Caco-2 (cell line): ENCODE measurements at regions not wholly inside any gene's neighbourhood (a gene's known extent, or its start where the extent isn't known, plus 50 kb on each side); places are given as distances from the start of the nearest gene placed in this dataset.
"Not testable (repeated sequence)": the region's sequence is repeated elsewhere in the genome, so short reads cannot be mapped to it uniquely, and the experiment has no call there.

Source experiments
- BruUV-seq: library from RNA; stranded (reverse); fragments of 400-500 nt; replicated peaks from 2 replicates; lab custom pipeline; 2021; lab: Mats Ljungman, UMichigan
- CTCF ChIA-PET: fragments of 300-600 bp; sonication (Branson Sonifier 250); formaldehyde crosslinking; loops from one replicate; lab custom pipeline; 2022; ENCODE audit warnings: antibody characterized with exemption; lab: Charles Lee
- POLR2A ChIA-PET: fragments of 300-600 bp; sonication (Branson Sonifier 250); formaldehyde crosslinking; loops from one replicate; lab custom pipeline; 2022; ENCODE audit warnings: antibody characterized with exemption; lab: Charles Lee
- DNase-seq, 2 experiments: peaks; one replicate each; pipeline versions ENCODE4 v3.0.0 to v3.0.0-alpha.2; 2020 to 2022
- H3K27me3 ChIP-seq: replicated peaks from 2 replicates; pipeline ENCODE4 v1.6.0; 2011; ENCODE audit warnings: low read length; ENCODE audit not compliant: control insufficient read depth, insufficient read depth
- H3K36me3 ChIP-seq: 2 replicates; pipeline ENCODE4 v1.5.1; 2011; ENCODE audit warnings: low read length; ENCODE audit not compliant: control insufficient read depth, insufficient read depth
- H3K4me1 ChIP-seq: fragments of 250-450 bp; sonication (Bioruptor Pico); 2 replicates; pipeline ENCODE4 v1.5.1; 2020; ENCODE audit warnings: mild to moderate bottlenecking
- H3K4me3 ChIP-seq: 2 replicates; pipeline ENCODE4 v1.5.1; 2011; ENCODE audit warnings: low read depth, mild to moderate bottlenecking, control low read depth, low read length
- H3K9me3 ChIP-seq: fragments of 250-450 bp; sonication (Bioruptor Pico); 2 replicates; pipeline ENCODE4 v1.5.1; 2020; ENCODE audit warnings: mild to moderate bottlenecking, moderate library complexity
- H3K27ac Mint-ChIP-seq: one replicate; pipeline ENCODE4 v1.8.0; 2022; ENCODE audit warnings: mixed read lengths; ENCODE audit not compliant: unreplicated experiment
- H3K27me3 Mint-ChIP-seq: one replicate; pipeline ENCODE4 v1.8.0; 2022; ENCODE audit warnings: mixed read lengths; ENCODE audit not compliant: insufficient read depth, unreplicated experiment
- H3K36me3 Mint-ChIP-seq: one replicate; pipeline ENCODE4 v1.8.0; 2022; ENCODE audit warnings: mild to moderate bottlenecking, mixed read lengths; ENCODE audit not compliant: insufficient read depth, unreplicated experiment
- H3K4me1 Mint-ChIP-seq: one replicate; pipeline ENCODE4 v1.8.0; 2022; ENCODE audit warnings: low read depth, mixed read lengths; ENCODE audit not compliant: unreplicated experiment
- H3K4me3 Mint-ChIP-seq: one replicate; pipeline ENCODE4 v1.8.0; 2022; ENCODE audit warnings: mild to moderate bottlenecking, moderate library complexity, mixed read lengths; ENCODE audit not compliant: unreplicated experiment
- H3K9me3 Mint-ChIP-seq: one replicate; pipeline ENCODE4 v1.8.0; 2022; ENCODE audit warnings: mixed read lengths; ENCODE audit not compliant: unreplicated experiment
- intact Hi-C: fragments of 100-400 bp; cut with micrococcal nuclease; formaldehyde crosslinking; loops from one replicate; pipeline ENCODE4 v1.10.0; 2022; ENCODE audit not compliant: unreplicated experiment
- TF ChIP-seq, protein P1 (sequence below), 2 experiments: fragments of 200-600 bp in 1 of 2; IDR thresholded peaks; 1 replicate in 1 of 2; 2 replicates in 1 of 2; pipeline versions ENCODE4 v1.5.1 to v1.8.0; 2011 to 2022; ENCODE audit warnings: antibody characterized with exemption in 1 of 2, control low read depth in 1 of 2, inconsistent platforms in 1 of 2, low read depth in 1 of 2, low read length in 1 of 2, mild to moderate bottlenecking in 1 of 2, moderate library complexity in 1 of 2; ENCODE audit not compliant: insufficient read depth in 1 of 2, severe bottlenecking in 1 of 2, unreplicated experiment in 1 of 2

DNA sequence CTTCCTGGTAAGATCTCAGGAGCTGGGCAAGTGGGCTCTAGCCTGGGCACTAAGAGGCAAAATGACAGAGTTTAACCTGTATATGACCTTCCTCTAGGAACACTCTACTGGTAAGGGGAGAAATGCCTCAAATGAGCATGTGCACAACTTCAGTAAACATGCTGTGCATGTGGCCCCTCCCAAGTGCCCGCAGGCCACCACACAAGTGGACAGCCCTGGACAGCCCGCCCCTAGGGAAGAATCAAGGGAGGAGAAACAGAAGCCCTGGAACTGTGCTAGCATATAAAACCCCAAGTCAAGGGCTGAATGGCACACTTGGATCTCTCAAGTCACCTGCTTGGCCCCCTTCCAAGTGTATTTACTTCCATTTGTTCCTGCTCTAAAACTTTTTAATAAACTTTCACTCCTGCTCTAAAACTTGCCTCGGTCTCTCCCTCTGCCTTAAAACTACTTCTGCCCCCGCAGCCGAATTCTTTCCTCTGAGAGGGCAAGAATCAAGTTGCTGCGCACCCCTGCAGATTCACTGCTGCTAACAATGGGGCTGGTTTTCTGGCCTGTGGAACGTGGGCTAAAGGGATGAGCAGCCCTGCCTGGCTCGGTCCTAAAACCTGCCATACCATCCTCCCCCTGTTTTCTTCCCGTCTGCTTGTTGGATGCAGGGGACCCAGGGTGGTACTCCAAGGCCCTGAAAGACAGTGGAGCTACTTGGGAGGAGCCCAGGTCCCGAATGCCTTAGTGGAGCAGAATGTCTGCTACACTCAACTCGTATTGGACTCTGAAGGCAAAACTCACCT lies 93.5 kb downstream of the IER5 start:
- Mint-ChIP-seq H3K9me3 (no peaks in the 10 kb centered on the region), H3K4me3 (no peak overlapping the region), H3K27me3 (peaks cover 18% of the 10 kb centered on the region), H3K27ac (no peak overlapping the region), H3K4me1 (peaks cover 7% of the 10 kb centered on the region), H3K36me3 (no peaks in the 10 kb centered on the region)
- no TSS peak for BruUV-seq
- DNase-seq = no peak
- no peaks in the 10 kb centered on the region for H3K36me3 ChIP-seq
- intact Hi-C loops = no loop called here
- no peaks in the 10 kb centered on the region; the same call in 1 of the 2 replicates for H3K27me3 ChIP-seq
- ChIA-PET POLR2A (no interaction called here), CTCF (no interaction called here)
- no peak overlapping the region for H3K4me3 ChIP-seq
- TF ChIP-seq, protein P1, sequence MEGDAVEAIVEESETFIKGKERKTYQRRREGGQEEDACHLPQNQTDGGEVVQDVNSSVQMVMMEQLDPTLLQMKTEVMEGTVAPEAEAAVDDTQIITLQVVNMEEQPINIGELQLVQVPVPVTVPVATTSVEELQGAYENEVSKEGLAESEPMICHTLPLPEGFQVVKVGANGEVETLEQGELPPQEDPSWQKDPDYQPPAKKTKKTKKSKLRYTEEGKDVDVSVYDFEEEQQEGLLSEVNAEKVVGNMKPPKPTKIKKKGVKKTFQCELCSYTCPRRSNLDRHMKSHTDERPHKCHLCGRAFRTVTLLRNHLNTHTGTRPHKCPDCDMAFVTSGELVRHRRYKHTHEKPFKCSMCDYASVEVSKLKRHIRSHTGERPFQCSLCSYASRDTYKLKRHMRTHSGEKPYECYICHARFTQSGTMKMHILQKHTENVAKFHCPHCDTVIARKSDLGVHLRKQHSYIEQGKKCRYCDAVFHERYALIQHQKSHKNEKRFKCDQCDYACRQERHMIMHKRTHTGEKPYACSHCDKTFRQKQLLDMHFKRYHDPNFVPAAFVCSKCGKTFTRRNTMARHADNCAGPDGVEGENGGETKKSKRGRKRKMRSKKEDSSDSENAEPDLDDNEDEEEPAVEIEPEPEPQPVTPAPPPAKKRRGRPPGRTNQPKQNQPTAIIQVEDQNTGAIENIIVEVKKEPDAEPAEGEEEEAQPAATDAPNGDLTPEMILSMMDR (IDR thresholded peaks at IDR 0.05; ENCODE audit: insufficient read depth in 1 of 2, low read depth in 1 of 2, low read length in 1 of 2, severe bottlenecking in 1 of 2, unreplicated experiment in 1 of 2) = no peak
- H3K9me3 ChIP-seq = no peaks in the 10 kb centered on the region
- no peaks in the 10 kb centered on the region for H3K4me1 ChIP-seq

DNA sequence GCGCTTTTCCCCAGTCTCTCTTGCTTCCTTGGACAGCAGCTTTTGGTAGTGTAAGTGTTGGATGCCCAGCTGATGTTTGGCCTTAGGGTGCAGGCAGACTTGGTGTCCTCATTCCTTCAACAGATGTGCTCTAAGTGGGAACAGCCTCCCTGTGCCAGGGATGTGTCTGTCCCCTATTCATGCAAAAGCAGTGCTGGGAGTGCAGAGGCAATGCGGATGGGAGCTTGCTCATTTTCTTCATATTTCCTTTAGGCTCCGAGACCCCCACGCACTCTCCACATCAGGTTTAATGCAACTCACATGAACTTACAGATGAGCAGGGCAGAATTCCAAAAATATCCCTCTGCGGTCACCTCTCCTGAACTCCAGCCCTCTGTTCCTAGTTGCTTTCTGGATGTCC lies 96.1 kb downstream of the IER5 start:
- CTCF ChIA-PET = interaction anchor here (1.0 kb wide), 1 partner anchor 240 kb away, joined by 4 read pairs; no protein-coding TSS in a partner anchor
- BruUV-seq = no TSS peak

DNA sequence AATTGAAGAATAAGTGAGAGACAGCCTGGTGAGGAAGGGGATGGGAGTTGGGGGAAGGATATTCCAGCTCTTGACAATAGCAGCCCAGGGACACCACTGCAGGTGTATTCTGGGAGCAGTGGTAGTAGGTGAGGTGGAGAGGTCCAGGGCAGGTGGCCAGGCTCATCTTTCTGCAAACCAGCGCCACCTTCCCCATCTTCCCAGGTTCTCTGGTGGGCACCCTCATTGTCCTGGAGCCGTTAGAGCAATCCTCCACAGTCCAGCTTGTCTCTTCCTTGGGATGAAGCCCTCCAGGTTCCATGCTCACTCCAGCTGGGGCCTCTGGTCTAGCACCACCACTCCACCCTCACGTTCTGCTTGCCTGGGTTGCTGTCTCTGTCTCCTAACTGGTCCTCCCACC lies 97.0 kb downstream of the IER5 start:
- Histone ChIP-seq H3K9me3 (no peaks in the 10 kb centered on the region), H3K4me1 (no peaks in the 10 kb centered on the region), H3K27me3 (no peaks in the 10 kb centered on the region; the same call in 1 of the 2 replicates), H3K4me3 (no peak overlapping the region), H3K36me3 (no peaks in the 10 kb centered on the region)
- H3K27me3 Mint-ChIP-seq = peaks cover 18% of the 10 kb centered on the region
- TF ChIP-seq, protein P1 (IDR thresholded peaks at IDR 0.05; ENCODE audit: insufficient read depth in 1 of 2, low read depth in 1 of 2, low read length in 1 of 2, severe bottlenecking in 1 of 2, unreplicated experiment in 1 of 2) = no peak
- ChIA-PET POLR2A (no interaction called here), CTCF (no interaction called here)
- no peak overlapping the region for H3K27ac Mint-ChIP-seq
- peak in 1 of 2 experiments; percentile 9 for DNase-seq
- BruUV-seq = no TSS peak
- H3K4me1 Mint-ChIP-seq = peaks cover 6% of the 10 kb centered on the region
- intact Hi-C loops = no loop called here
- no peak overlapping the region for H3K4me3 Mint-ChIP-seq
- no peaks in the 10 kb centered on the region for H3K9me3 Mint-ChIP-seq
- no peaks in the 10 kb centered on the region for H3K36me3 Mint-ChIP-seq

More for the DNA sequence above, 96.1 kb downstream of the IER5 start:
- Histone ChIP-seq H3K4me1 (no peaks in the 10 kb centered on the region), H3K4me3 (no peak overlapping the region), H3K27me3 (no peaks in the 10 kb centered on the region; the same call in 1 of the 2 replicates), H3K36me3 (no peaks in the 10 kb centered on the region), H3K9me3 (no peaks in the 10 kb centered on the region)
- POLR2A ChIA-PET = no interaction called here
- Mint-ChIP-seq H3K9me3 (no peaks in the 10 kb centered on the region), H3K4me3 (no peak overlapping the region), H3K27me3 (peaks cover 18% of the 10 kb centered on the region), H3K4me1 (peaks cover 8% of the 10 kb centered on the region), H3K27ac (no peak overlapping the region), H3K36me3 (no peaks in the 10 kb centered on the region)
- TF ChIP-seq, protein P1 (IDR thresholded peaks at IDR 0.05; ENCODE audit: insufficient read depth in 1 of 2, low read depth in 1 of 2, low read length in 1 of 2, severe bottlenecking in 1 of 2, unreplicated experiment in 1 of 2) = no peak
- intact Hi-C loops = no loop called here
- DNase-seq = peak in 1 of 2 experiments; percentile 19

DNA sequence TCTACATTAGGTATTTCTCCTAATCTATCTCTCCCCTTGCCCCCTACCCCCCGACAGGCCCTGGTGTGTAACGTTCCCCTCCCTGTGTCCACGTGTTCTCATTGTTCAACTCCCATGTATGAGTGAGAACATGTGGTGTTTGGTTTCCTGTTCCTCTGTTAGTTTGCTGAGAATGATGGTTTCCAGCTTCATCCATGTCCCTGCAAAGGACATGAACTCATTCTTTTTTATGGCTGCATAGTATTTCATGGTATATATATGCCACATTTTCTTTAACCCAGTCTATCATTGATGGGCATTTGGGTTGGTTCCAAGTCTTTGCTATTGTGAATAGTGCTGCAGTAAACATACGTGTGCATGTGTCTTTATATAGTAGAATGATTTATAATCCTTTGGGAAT lies 97.6 kb downstream of the IER5 start:
- H3K27me3 ChIP-seq, BruUV-seq, H3K9me3 ChIP-seq, H3K4me3 Mint-ChIP-seq, H3K27ac Mint-ChIP-seq, intact Hi-C loops, DNase-seq, H3K4me1 Mint-ChIP-seq, H3K4me1 ChIP-seq, POLR2A ChIA-PET, H3K4me3 ChIP-seq, H3K9me3 Mint-ChIP-seq, H3K36me3 ChIP-seq, H3K36me3 Mint-ChIP-seq, CTCF ChIA-PET: not testable (repeated sequence)
- peaks cover 22% of the 10 kb centered on the region for H3K27me3 Mint-ChIP-seq
